T-helper 2 cell treated with Interferon-gamma antibody and Interleukin-4, amounts not matched to agents 100 ng/mL and 5 ng/mL, for 36 hours (primary cell): ENCODE measurements at regions not wholly inside any gene's neighbourhood (a gene's known extent, or its start where the extent isn't known, plus 50 kb on each side); places are given as distances from the start of the nearest gene placed in this dataset.
"Not testable (repeated sequence)": the region's sequence is repeated elsewhere in the genome, so short reads cannot be mapped to it uniquely, and the experiment has no call there.

Source experiments
- intact Hi-C: fragments of 100-400 bp; cut with micrococcal nuclease; formaldehyde crosslinking; loops from one replicate; pipeline ENCODE4 v1.15.1; 2023

GRCh38 chr9:15372455-15372854 lies 50.2 kb upstream of the SNAPC3 start:
- intact Hi-C loops = no loop called here

DNA sequence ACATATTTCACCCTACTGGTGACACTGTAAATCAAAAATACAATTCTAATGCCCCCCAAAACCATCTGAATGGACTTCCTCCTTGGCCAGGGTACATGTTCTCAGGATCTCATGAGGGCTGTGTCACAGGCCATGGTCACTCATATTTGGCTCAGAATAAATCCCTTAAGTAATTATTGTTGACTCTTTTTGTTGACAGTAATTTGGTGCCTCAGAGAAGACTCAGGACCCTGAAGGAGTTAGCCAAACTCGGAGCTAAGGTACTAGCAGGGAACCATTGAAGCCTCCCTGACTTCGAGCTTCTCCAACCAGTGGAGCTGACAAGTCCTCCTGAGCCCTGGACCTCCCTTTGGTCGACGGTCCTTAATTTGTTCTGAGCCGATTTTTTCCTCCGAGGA lies 51.2 kb upstream of the SNAPC3 start:
- intact Hi-C loops = no loop called here

GRCh38 chr9:15370466-15371447 lies 51.9 kb upstream of the SNAPC3 start:
- intact Hi-C loops = no loop called here

- intact Hi-C loops = no loop called here
Measured at GRCh38 chr9:15369871-15370270, 52.8 kb upstream of the SNAPC3 start.

DNA sequence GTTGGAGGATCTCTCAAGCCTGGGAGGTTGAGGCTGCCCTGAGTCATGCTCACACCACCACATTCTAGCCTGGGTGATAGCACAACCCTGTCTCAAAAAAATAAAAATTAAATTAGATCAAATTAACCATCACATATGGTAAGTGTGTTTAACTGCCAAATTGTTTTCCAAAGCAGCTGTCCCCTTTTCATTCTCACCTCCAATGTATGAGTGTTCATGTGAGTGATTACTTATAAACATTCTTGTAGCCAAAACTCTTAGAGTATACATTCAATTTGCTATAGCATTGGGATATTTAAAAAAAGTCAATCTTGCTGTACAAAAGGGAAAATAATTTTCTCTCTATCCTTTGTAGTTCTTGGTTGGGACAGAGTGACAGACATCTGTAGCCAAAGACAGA lies 53.4 kb upstream of the SNAPC3 start:
- intact Hi-C loops = no loop called here

DNA sequence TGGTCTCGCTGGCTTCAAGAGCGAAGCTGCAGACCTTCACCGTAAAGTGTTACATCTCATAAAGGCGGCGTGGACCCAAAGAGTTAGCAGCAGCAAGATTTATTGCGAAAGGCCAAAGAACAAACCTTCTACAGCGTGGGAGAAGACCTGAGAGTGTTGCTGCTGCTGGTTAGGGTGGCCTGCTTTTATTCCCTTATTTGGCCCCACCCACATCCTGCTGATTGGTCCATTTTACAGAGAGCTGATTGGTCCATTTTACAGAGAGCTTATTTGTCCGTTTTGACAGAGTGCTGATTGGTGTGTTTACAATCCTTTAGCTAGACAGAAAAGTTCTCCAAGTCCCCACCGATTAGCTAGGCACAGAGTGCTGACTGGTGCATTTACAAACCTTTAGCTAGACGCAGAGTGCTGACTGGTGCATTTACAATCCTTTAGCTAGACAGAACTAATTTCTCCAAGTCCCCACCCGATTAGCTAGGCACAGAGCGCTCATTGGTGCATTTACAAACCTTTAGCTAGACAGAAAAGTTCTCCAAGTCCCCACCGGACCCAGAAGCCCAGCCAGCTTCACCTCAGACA lies 57.6 kb upstream of the SNAPC3 start:
- intact Hi-C loops = not testable (repeated sequence)

GRCh38 chr9:15361737-15362136 lies 54.7 kb upstream of the TTC39B start:
- intact Hi-C loops = no loop called here

- intact Hi-C loops = loop anchor here (2.0 to 10.0 kb wide), 4 partner anchors 60 to 250 kb away; no protein-coding TSS in a partner anchor
Measured at GRCh38 chr9:15357050-15357653, 50.1 kb upstream of the TTC39B start.
